SK-N-SH treated with all-trans-retinoic acid at 6 μM for 48 hours (cell line): ENCODE measurements at regions not wholly inside any gene's neighbourhood (a gene's known extent, or its start where the extent isn't known, plus 50 kb on each side); places are given as distances from the start of the nearest gene placed in this dataset.

Source experiments
- ATAC-seq: fragments of 200-7000 bp; cut with Tn5 transposase; 3 replicates; pipeline ENCODE4 v1.9.1; 2020; ENCODE audit warnings: mild to moderate bottlenecking, moderate library complexity
- ARNTL ChIP-seq: fragments of 450-650 bp; formaldehyde crosslinking; IDR thresholded peaks from 2 replicates; pipeline ENCODE4 v1.5.0; 2020; ENCODE audit warnings: low read depth, mild to moderate bottlenecking, moderate library complexity, borderline replicate concordance
- BACH2 ChIP-seq: fragments of 250-450 bp; sonication (Bioruptor Pico); IDR thresholded peaks from 2 replicates; pipeline ENCODE4 v1.9.0; 2021; ENCODE audit warnings: mild to moderate bottlenecking, borderline replicate concordance
- CSDC2 ChIP-seq: fragments of 250-450 bp; sonication (Bioruptor Pico); IDR thresholded peaks from 2 replicates; pipeline ENCODE4 v1.5.0; 2020; ENCODE audit warnings: mild to moderate bottlenecking, moderate library complexity
- CSRNP3 ChIP-seq: fragments of 250-450 bp; sonication (Bioruptor Pico); IDR thresholded peaks from 2 replicates; pipeline ENCODE4 v1.5.1; 2021; ENCODE audit warnings: mild to moderate bottlenecking, moderate library complexity
- ESRRG ChIP-seq: fragments of 250-450 bp; sonication (Bioruptor Pico); IDR thresholded peaks from 2 replicates; pipeline ENCODE4 v1.6.1; 2021; ENCODE audit warnings: mild to moderate bottlenecking
- GLIS3 ChIP-seq: fragments of 250-450 bp; sonication (Bioruptor Pico); IDR thresholded peaks from 2 replicates; pipeline ENCODE4 v1.5.0; 2020; ENCODE audit warnings: mild to moderate bottlenecking, moderate library complexity
- ISL1 ChIP-seq: fragments of 250-450 bp; sonication (Bioruptor Pico); IDR thresholded peaks from 2 replicates; pipeline ENCODE4 v2.1.2; 2022; ENCODE audit warnings: mild to moderate bottlenecking, moderate library complexity
- POU6F1 ChIP-seq: fragments of 250-450 bp; sonication (Bioruptor Pico); IDR thresholded peaks from 2 replicates; pipeline ENCODE4 v1.8.0; 2021; ENCODE audit warnings: low read depth, mild to moderate bottlenecking, moderate library complexity, borderline replicate concordance
- PPARA ChIP-seq: fragments of 250-450 bp; sonication (Bioruptor Pico); IDR thresholded peaks from 2 replicates; pipeline ENCODE4 v1.5.0; 2020; ENCODE audit warnings: mild to moderate bottlenecking, borderline replicate concordance
- RARB ChIP-seq: fragments of 250-450 bp; sonication (Bioruptor Pico); IDR thresholded peaks from 2 replicates; pipeline ENCODE4 v1.8.0; 2021; ENCODE audit warnings: mild to moderate bottlenecking, moderate library complexity
- SNAI2 ChIP-seq: fragments of 250-450 bp; sonication (Bioruptor Pico); IDR thresholded peaks from 2 replicates; pipeline ENCODE4 v1.5.0; 2020; ENCODE audit warnings: mild to moderate bottlenecking, moderate library complexity
- TCF4 ChIP-seq: fragments of 250-450 bp; sonication (Bioruptor Pico); IDR thresholded peaks from 2 replicates; pipeline ENCODE4 v1.8.0; 2021; ENCODE audit warnings: mild to moderate bottlenecking, moderate library complexity, borderline replicate concordance
- TOX ChIP-seq: fragments of 250-450 bp; sonication (Bioruptor Pico); IDR thresholded peaks from 2 replicates; pipeline ENCODE4 v1.8.0; 2021; ENCODE audit warnings: mild to moderate bottlenecking, moderate library complexity, borderline replicate concordance
- ZC3H10 ChIP-seq: fragments of 250-450 bp; sonication (Bioruptor Pico); IDR thresholded peaks from 2 replicates; pipeline ENCODE4 v1.5.1; 2021; ENCODE audit warnings: mild to moderate bottlenecking, moderate library complexity
- ZFP3 ChIP-seq: fragments of 250-450 bp; sonication (Bioruptor Pico); IDR thresholded peaks from 2 replicates; pipeline ENCODE4 v1.5.0; 2020; ENCODE audit warnings: mild to moderate bottlenecking, moderate library complexity
- ZFP30 ChIP-seq: fragments of 450-650 bp; formaldehyde crosslinking; IDR thresholded peaks from 2 replicates; pipeline ENCODE4 v1.5.0; 2022; ENCODE audit warnings: mild to moderate bottlenecking, moderate library complexity
- ZNF565 ChIP-seq: fragments of 450-650 bp; formaldehyde crosslinking; conservative IDR thresholded peaks from 2 replicates; pipeline ENCODE4 v1.5.0; 2020; ENCODE audit warnings: low read depth, mild to moderate bottlenecking, moderate library complexity
- ZNF8 ChIP-seq: fragments of 450-650 bp; formaldehyde crosslinking; IDR thresholded peaks from 2 replicates; pipeline ENCODE4 v1.5.0; 2020; ENCODE audit warnings: mild to moderate bottlenecking, moderate library complexity
- TF ChIP-seq, protein P1 (sequence below): fragments of 250-450 bp; sonication (Bioruptor Pico); IDR thresholded peaks from 2 replicates; pipeline ENCODE4 v1.5.1; 2020; ENCODE audit warnings: low read depth, mild to moderate bottlenecking, moderate library complexity
- TF ChIP-seq, protein P2 (sequence below): fragments of 250-450 bp; sonication (Bioruptor Pico); IDR thresholded peaks from 2 replicates; pipeline ENCODE4 v1.5.0; 2020; ENCODE audit warnings: mild to moderate bottlenecking, moderate library complexity

- no peak for ATAC-seq
- no peak for TF ChIP-seq ZNF565 (CRISPR knock-in tag)
- TF ChIP-seq, protein P1, sequence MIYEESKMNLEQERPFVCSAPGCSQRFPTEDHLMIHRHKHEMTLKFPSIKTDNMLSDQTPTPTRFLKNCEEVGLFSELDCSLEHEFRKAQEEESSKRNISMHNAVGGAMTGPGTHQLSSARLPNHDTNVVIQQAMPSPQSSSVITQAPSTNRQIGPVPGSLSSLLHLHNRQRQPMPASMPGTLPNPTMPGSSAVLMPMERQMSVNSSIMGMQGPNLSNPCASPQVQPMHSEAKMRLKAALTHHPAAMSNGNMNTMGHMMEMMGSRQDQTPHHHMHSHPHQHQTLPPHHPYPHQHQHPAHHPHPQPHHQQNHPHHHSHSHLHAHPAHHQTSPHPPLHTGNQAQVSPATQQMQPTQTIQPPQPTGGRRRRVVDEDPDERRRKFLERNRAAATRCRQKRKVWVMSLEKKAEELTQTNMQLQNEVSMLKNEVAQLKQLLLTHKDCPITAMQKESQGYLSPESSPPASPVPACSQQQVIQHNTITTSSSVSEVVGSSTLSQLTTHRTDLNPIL (CRISPR knock-in tag) = no peak
- no peak for TF ChIP-seq PPARA
- TF ChIP-seq ZFP30 (CRISPR knock-in tag) = no peak
- no peak for TF ChIP-seq SNAI2
- TF ChIP-seq CSRNP3 = no peak
- TF ChIP-seq ESRRG = no peak
These were observed 1158.6 kb downstream of the CDH12 start for GRCh38 chr5:21694567-21694966.

GRCh38 chr5:21693591-21693990 lies 1159.6 kb downstream of the CDH12 start:
- no peak for ATAC-seq
- TF ChIP-seq ESRRG (no peak), CSDC2 (no peak), SNAI2 (no peak), RARB (CRISPR knock-in tag) (no peak), GLIS3 (CRISPR knock-in tag) (no peak), CSRNP3 (no peak), ZNF565 (CRISPR knock-in tag) (no peak), TOX (no peak), ZFP3 (CRISPR knock-in tag) (no peak), ARNTL (CRISPR knock-in tag) (no peak), ISL1 (no peak), ZNF8 (CRISPR knock-in tag) (no peak), BACH2 (CRISPR knock-in tag) (no peak), ZFP30 (CRISPR knock-in tag) (no peak), TCF4 (CRISPR knock-in tag) (no peak)
- TF ChIP-seq, protein P2, sequence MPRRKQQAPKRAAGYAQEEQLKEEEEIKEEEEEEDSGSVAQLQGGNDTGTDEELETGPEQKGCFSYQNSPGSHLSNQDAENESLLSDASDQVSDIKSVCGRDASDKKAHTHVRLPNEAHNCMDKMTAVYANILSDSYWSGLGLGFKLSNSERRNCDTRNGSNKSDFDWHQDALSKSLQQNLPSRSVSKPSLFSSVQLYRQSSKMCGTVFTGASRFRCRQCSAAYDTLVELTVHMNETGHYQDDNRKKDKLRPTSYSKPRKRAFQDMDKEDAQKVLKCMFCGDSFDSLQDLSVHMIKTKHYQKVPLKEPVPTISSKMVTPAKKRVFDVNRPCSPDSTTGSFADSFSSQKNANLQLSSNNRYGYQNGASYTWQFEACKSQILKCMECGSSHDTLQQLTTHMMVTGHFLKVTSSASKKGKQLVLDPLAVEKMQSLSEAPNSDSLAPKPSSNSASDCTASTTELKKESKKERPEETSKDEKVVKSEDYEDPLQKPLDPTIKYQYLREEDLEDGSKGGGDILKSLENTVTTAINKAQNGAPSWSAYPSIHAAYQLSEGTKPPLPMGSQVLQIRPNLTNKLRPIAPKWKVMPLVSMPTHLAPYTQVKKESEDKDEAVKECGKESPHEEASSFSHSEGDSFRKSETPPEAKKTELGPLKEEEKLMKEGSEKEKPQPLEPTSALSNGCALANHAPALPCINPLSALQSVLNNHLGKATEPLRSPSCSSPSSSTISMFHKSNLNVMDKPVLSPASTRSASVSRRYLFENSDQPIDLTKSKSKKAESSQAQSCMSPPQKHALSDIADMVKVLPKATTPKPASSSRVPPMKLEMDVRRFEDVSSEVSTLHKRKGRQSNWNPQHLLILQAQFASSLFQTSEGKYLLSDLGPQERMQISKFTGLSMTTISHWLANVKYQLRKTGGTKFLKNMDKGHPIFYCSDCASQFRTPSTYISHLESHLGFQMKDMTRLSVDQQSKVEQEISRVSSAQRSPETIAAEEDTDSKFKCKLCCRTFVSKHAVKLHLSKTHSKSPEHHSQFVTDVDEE = no peak
- TF ChIP-seq, protein P1 (CRISPR knock-in tag) = no peak

- no peak for ATAC-seq
- TF ChIP-seq TCF4 (CRISPR knock-in tag) = no peak
- TF ChIP-seq PPARA = no peak
- TF ChIP-seq ESRRG = no peak
- TF ChIP-seq GLIS3 (CRISPR knock-in tag) = no peak
- no peak for TF ChIP-seq ZC3H10 (CRISPR knock-in tag)
- TF ChIP-seq CSDC2 = no peak
- no peak for TF ChIP-seq SNAI2
- TF ChIP-seq ZNF565 (CRISPR knock-in tag) = no peak
- no peak for TF ChIP-seq POU6F1
These were observed 1163.6 kb downstream of the CDH12 start for GRCh38 chr5:21689587-21689986.
